Heart left ventricle (tissue), 13 donors: ENCODE measurements at regions not wholly inside any gene's neighbourhood (a gene's known extent, or its start where the extent isn't known, plus 50 kb on each side); places are given as distances from the start of the nearest gene placed in this dataset.

Experiments
- CTCF ChIP-seq, 12 donors: fragments of 200-600 bp; sonication (generic) in 4 of 12; IDR thresholded peaks; one replicate each; pipeline versions ENCODE4 v1.5.0 to v1.8.0; 2018 to 2022; ENCODE audit warnings: antibody characterized with exemption in 12 of 12, mild to moderate bottlenecking in 5 of 12
- POLR2A ChIP-seq, 2 donors: fragments of 450-650 bp; IDR thresholded peaks; one replicate each; pipeline ENCODE4 v1.6.1; 2017; ENCODE audit warnings: antibody characterized with exemption in 2 of 2, mild to moderate bottlenecking in 2 of 2, moderate library complexity in 2 of 2
- donor health status: ischemic (EF 13 %, LVEDD 7.1; RV severe dilation, severe dysfunction).
- donor health status: DM: no; HTN: yes; CAD: no.
- donor health status: DM: no; HTN: no; CAD: no.
- donor health status: ischemic (EF 25% LVEDD 6.9; RV normal size, moderate dysfunction).
- donor health status: ischemic (EF 25% LVEDD 5.7; RV mildly dilated, moderate dysfunction).
- donor health status: ischemic (EF 35%, LVEDD 5.7; RV mildly dilated, moderate dysfunction).
- donor health status: nonischemic (EF 11% LVEDD 7.7; RV severe dilation, severe dysfunction).
- donor health status: DM: yes; HTN: yes; CAD: no.
- donor health status: PGD.
- donor health status: ischemic (EF 29% LVEDD 5.4; RV normal size, mild dysfunction).
- donor health status: nonischemic (EF 23%, LVEDD 6.1; RV moderate dilation, normal function).

- TF ChIP-seq CTCF (IDR thresholded peaks at IDR 0.05) (no peak), POLR2A (IDR thresholded peaks at IDR 0.05) (no peak)
Observed at GRCh38 chr4:124964251-124964650, 251.7 kb upstream of the ANKRD50 start.
